ENCODE measurements at regions not wholly inside any gene's neighbourhood (a gene's known extent, or its start where the extent isn't known, plus 50 kb on each side); places are given as distances from the start of the nearest gene placed in this dataset.

GRCh38 chr20:50394569-50394968 is 115.6 kb upstream of the PTPN1 start:
- DNase-seq (ENCODE audit: low spot score) = no peak

GRCh38 chr20:50395251-50395729 is 114.9 kb upstream of the PTPN1 start:
- no peak for DNase-seq (ENCODE audit: low spot score)

GRCh38 chr20:50395914-50396488 is 114.2 kb upstream of the PTPN1 start:
- no peak for DNase-seq (ENCODE audit: low spot score)

- no peak for DNase-seq (ENCODE audit: low spot score)
Observed at GRCh38 chr20:50396623-50397022, 113.6 kb upstream of the PTPN1 start.

- no peak for DNase-seq (ENCODE audit: low spot score)
Observed at GRCh38 chr20:50397058-50397457, 113.1 kb upstream of the PTPN1 start.

GRCh38 chr20:50398064-50398463 is 112.1 kb upstream of the PTPN1 start:
- DNase-seq (ENCODE audit: low spot score) = no peak

GRCh38 chr20:50398471-50398820 is 111.7 kb upstream of the PTPN1 start:
- DNase-seq (ENCODE audit: low spot score) = no peak

GRCh38 chr20:50398821-50399554 is 111.2 kb upstream of the PTPN1 start:
- no peak for DNase-seq (ENCODE audit: low spot score)

GRCh38 chr20:50399555-50399916 is 110.6 kb upstream of the PTPN1 start:
- no peak for DNase-seq (ENCODE audit: low spot score)

- DNase-seq (ENCODE audit: low spot score) = no peak
Observed at GRCh38 chr20:50399917-50400704, 110.1 kb upstream of the PTPN1 start.

GRCh38 chr20:50400705-50401586 is 109.2 kb upstream of the PTPN1 start:
- DNase-seq (ENCODE audit: low spot score) = no peak

- DNase-seq (ENCODE audit: low spot score) = no peak
Observed at GRCh38 chr20:50401587-50402418, 108.4 kb upstream of the PTPN1 start.

GRCh38 chr20:50403565-50404418 is 106.4 kb upstream of the PTPN1 start:
- DNase-seq (ENCODE audit: low spot score) = no peak

- no peak for DNase-seq (ENCODE audit: low spot score)
Observed at GRCh38 chr20:50404419-50405234, 105.6 kb upstream of the PTPN1 start.

GRCh38 chr20:50405235-50405914 is 104.8 kb upstream of the PTPN1 start:
- DNase-seq (ENCODE audit: low spot score) = no peak

GRCh38 chr20:50405915-50406609 is 104.1 kb upstream of the PTPN1 start:
- no peak for DNase-seq (ENCODE audit: low spot score)

GRCh38 chr20:50406610-50407136 is 103.5 kb upstream of the PTPN1 start:
- DNase-seq (ENCODE audit: low spot score) = no peak

Data from CD4-positive, alpha-beta T cell treated with Interleukin-6 at 100 ng/mL for 8 hours (primary cell).